Immature natural killer cell (primary cell): ENCODE measurements at regions not wholly inside any gene's neighbourhood (a gene's known extent, or its start where the extent isn't known, plus 50 kb on each side); places are given as distances from the start of the nearest gene placed in this dataset.
A peak's percentile ranks its signal among the peaks of the same experiment; 100 is the strongest.

Experiments
- DNase-seq, 3 donors: peaks; one replicate each; pipeline ENCODE4 v3.0.0; 2022; ENCODE audit warnings: mixed read lengths in 1 of 3
- H3K27ac Mint-ChIP-seq, 6 donors: one replicate each; pipeline ENCODE4 v1.8.0; 2020; ENCODE audit warnings: mixed read lengths in 6 of 6, mild to moderate bottlenecking in 5 of 6, inconsistent platforms in 4 of 6, moderate library complexity in 3 of 6
- H3K27me3 Mint-ChIP-seq, 3 donors: one replicate each; pipeline ENCODE4 v1.8.0; 2020 to 2021; ENCODE audit warnings: low read depth in 3 of 3, mild to moderate bottlenecking in 3 of 3, mixed read lengths in 3 of 3, moderate library complexity in 3 of 3, inconsistent platforms in 1 of 3
- H3K36me3 Mint-ChIP-seq, 3 donors: one replicate each; pipeline ENCODE4 v1.8.0; 2020; ENCODE audit warnings: mixed read lengths in 3 of 3, inconsistent platforms in 2 of 3, mild to moderate bottlenecking in 2 of 3
- H3K4me1 Mint-ChIP-seq, 2 donors: one replicate each; pipeline ENCODE4 v1.8.0; 2020; ENCODE audit warnings: inconsistent platforms in 2 of 2, mild to moderate bottlenecking in 2 of 2, mixed read lengths in 2 of 2, moderate library complexity in 1 of 2
- H3K4me3 Mint-ChIP-seq, 5 donors: one replicate each; pipeline ENCODE4 v1.8.0; 2020; ENCODE audit warnings: mild to moderate bottlenecking in 5 of 5, mixed read lengths in 5 of 5, inconsistent platforms in 3 of 5, moderate library complexity in 3 of 5
- H3K9me3 Mint-ChIP-seq, 6 donors: one replicate each; pipeline ENCODE4 v1.8.0; 2020; ENCODE audit warnings: mild to moderate bottlenecking in 6 of 6, mixed read lengths in 6 of 6, inconsistent platforms in 4 of 6, moderate library complexity in 3 of 6

DNA sequence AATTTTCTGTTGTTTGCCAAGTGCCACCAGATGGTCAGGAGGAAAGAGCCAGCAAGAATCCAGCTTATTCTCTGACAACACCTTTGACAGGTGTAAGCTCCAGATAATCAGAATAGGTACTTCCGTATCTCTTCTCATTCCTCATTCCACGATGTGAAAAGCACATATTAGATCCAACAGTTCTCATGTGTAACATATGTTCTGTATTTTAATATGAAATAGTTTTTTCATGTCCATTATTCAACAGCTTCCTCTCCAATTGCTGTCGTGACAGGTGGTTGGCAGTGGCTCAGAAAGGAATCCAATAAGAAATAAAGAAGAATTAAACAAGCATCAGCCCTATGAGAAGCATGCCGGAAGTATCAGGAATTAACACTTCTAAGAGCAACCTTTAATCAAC is 1624.7 kb downstream of the MRPL39 start:
- no peaks in the 10 kb centered on the region for H3K36me3 Mint-ChIP-seq
- H3K9me3 Mint-ChIP-seq = peaks cover 0 to 12% (median 4%) of the 10 kb centered on the region in 6 donors
- no peak for DNase-seq
- H3K4me3 Mint-ChIP-seq = no peak overlapping the region
- H3K27ac Mint-ChIP-seq = no peak overlapping the region
- H3K4me1 Mint-ChIP-seq = peaks cover 0 to 9% of the 10 kb centered on the region in 2 donors
- H3K27me3 Mint-ChIP-seq = peaks cover 0 to 3% (median 1%) of the 10 kb centered on the region in 3 donors

GRCh38 chr21:23977971-23978370 is 1629.3 kb downstream of the MRPL39 start:
- Mint-ChIP-seq H3K36me3 (no peaks in the 10 kb centered on the region), H3K4me1 (peaks cover 0 to 9% of the 10 kb centered on the region in 2 donors), H3K9me3 (no peaks in the 10 kb centered on the region), H3K27ac (no peak overlapping the region), H3K4me3 (no peak overlapping the region), H3K27me3 (peaks cover 0 to 3% (median 0%) of the 10 kb centered on the region in 3 donors)
- no peak for DNase-seq

- Mint-ChIP-seq H3K27ac (peak overlapping the region; percentile 68 to 93 (median 88)), H3K4me3 (peak overlapping the region; percentile 63 to 80 (median 68)), H3K9me3 (no peaks in the 10 kb centered on the region), H3K36me3 (no peaks in the 10 kb centered on the region), H3K4me1 (peaks cover 21 to 39% of the 10 kb centered on the region in 2 donors), H3K27me3 (no peaks in the 10 kb centered on the region)
- DNase-seq = peak; percentile 73 to 79 (median 75)
These were observed 1638.3 kb downstream of the MRPL39 start for GRCh38 chr21:23968722-23969647.

DNA sequence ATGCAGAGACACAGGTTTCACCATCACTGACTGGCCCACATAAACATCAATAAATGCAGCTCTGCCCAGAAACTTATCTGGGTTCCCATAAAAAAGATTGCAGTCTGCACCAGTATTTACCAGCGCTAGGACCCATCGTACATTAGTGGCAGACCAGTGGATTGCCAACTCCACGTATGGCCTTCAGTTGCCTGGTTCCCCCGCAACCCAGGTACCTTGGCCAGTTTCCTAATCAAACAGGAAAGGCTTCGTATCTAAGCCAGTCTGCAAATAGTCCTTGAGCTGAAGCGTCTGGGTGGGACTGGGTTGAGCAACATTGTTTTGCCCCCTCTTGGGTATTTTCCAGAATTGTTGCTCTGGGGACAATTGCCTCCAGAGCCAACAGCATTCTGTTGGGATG is 1639.3 kb downstream of the MRPL39 start:
- Mint-ChIP-seq H3K36me3 (no peaks in the 10 kb centered on the region), H3K4me3 (peak overlapping the region in 2 of 5 donors; percentile 17 to 75), H3K27me3 (no peaks in the 10 kb centered on the region), H3K27ac (peak overlapping the region in 4 of 6 donors; percentile 29 to 93 (median 56)), H3K4me1 (peaks cover 22 to 39% of the 10 kb centered on the region in 2 donors), H3K9me3 (no peaks in the 10 kb centered on the region)
- DNase-seq = no peak

DNA sequence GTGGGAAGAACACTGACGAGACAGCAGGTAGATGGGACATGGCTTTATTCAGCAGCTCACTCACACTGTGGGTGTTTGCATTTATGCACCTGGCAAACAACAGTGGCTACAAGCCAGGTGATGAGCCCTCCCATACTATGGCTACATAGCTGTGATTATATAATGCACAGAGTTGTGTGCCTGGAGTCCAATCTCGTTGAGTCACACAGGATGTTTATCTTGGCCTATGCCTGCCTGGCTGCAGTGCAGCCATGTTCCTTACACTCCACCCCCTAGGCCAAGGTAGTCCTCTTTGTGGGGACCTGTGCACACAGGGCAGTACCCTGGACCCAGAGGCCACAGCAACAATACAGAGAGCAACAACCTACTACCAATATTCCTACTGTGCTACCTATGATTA is 1643.8 kb downstream of the MRPL39 start:
- Mint-ChIP-seq H3K9me3 (no peaks in the 10 kb centered on the region), H3K27ac (no peak overlapping the region), H3K27me3 (peaks cover 0 to 2% (median 0%) of the 10 kb centered on the region in 3 donors), H3K4me1 (peaks cover 5 to 12% of the 10 kb centered on the region in 2 donors), H3K4me3 (no peak overlapping the region), H3K36me3 (no peaks in the 10 kb centered on the region)
- DNase-seq = no peak

DNA sequence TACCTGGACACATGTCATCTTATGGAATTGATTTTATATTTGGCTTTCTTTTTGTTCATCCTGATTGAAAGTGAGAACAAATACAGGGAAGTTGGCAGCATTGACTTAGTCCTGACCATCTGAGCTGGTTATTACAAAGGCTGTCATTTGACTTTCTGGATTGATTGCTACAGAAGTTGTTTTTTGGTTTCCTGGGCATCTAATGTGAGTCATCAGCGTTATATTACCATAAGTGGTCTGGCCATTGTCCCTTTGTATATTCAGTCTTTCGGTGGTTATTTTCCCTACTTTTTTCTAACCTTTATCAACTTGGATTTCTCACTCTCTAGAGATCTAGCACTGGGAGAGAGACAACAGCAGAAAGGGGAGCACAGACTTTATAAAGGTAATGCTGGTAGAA is 1646.5 kb downstream of the MRPL39 start:
- Mint-ChIP-seq H3K27ac (no peak overlapping the region), H3K27me3 (peaks cover 0 to 2% (median 0%) of the 10 kb centered on the region in 3 donors), H3K4me3 (no peak overlapping the region), H3K4me1 (peaks cover 3 to 11% of the 10 kb centered on the region in 2 donors), H3K9me3 (no peaks in the 10 kb centered on the region), H3K36me3 (no peaks in the 10 kb centered on the region)
- no peak for DNase-seq

DNA sequence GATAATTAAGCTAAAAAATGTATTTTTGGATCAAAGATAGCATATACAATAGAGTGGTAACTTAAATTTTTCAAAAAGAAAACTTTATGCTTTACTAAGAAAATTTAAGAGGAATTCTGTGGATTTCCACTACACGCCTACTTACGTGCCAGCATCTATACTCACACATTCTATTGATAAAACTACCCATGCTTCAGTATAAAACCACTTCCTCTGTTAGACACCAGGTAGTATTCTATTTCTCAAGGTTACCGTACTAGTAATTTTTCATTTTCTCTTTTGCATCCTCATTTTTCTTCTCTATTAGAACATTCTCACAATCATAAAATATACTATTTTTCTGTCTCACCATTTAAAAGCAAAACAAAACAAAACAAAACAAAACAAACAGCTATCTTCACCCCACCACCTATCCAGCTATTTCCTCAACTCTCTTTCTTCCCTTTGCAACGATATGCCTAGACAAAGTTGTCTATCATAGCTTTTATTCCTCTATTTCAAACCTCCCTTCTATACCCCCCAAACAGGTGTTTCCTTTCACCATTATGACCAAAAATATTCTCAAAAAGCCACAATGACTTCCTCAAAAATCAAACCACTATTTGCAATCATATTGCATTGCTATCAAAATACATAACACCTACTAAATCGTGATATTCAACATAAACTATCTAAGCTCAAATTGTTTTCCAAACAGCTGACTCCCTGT is 1652.0 kb downstream of the MRPL39 start:
- Mint-ChIP-seq H3K4me1 (peaks cover 16 to 39% of the 10 kb centered on the region in 2 donors), H3K9me3 (no peaks in the 10 kb centered on the region), H3K4me3 (peak overlapping the region; percentile 5 to 52 (median 18))

GRCh38 chr21:23952269-23952668 is 1655.0 kb downstream of the MRPL39 start:
- no peak overlapping the region for H3K27ac Mint-ChIP-seq
- peaks cover 0 to 2% (median 0%) of the 10 kb centered on the region in 3 donors for H3K27me3 Mint-ChIP-seq
- H3K4me3 Mint-ChIP-seq = no peak overlapping the region
- no peaks in the 10 kb centered on the region for H3K36me3 Mint-ChIP-seq
- no peaks in the 10 kb centered on the region for H3K9me3 Mint-ChIP-seq
- peaks cover 26 to 54% of the 10 kb centered on the region in 2 donors for H3K4me1 Mint-ChIP-seq
- no peak for DNase-seq

More for the DNA sequence above, 1652.0 kb downstream of the MRPL39 start:
- no peak for DNase-seq
- Mint-ChIP-seq H3K27me3 (peaks cover 0 to 2% (median 0%) of the 10 kb centered on the region in 3 donors), H3K27ac (peak overlapping the region in 2 of 6 donors; percentile 4 to 9), H3K36me3 (no peaks in the 10 kb centered on the region)

DNA sequence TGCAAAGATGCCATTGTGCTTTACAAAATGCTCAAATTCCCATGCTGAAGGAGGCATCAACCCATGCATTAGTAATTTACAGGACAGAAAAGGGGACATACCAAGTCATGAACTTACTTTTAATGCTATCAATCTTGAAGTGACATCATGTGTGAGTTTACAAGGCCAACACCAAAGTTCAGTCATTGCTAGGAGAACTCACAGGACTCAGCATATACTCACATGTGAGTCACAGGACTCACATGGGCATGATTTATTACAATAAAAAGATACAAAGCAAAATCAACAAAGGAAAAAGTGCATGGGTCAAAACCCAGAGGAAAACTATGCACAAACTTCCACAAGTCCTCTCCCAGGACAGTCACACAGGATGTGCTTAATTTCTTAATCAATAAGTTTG is 1656.0 kb downstream of the MRPL39 start:
- no peak overlapping the region for H3K27ac Mint-ChIP-seq
- DNase-seq = no peak
- peaks cover 0 to 1% (median 0%) of the 10 kb centered on the region in 6 donors for H3K9me3 Mint-ChIP-seq
- no peaks in the 10 kb centered on the region for H3K36me3 Mint-ChIP-seq
- H3K4me1 Mint-ChIP-seq = peaks cover 25 to 48% of the 10 kb centered on the region in 2 donors
- peaks cover 0 to 2% (median 0%) of the 10 kb centered on the region in 3 donors for H3K27me3 Mint-ChIP-seq
- no peak overlapping the region for H3K4me3 Mint-ChIP-seq

- H3K9me3 Mint-ChIP-seq = peaks cover 0 to 6% (median 0%) of the 10 kb centered on the region in 6 donors
- H3K36me3 Mint-ChIP-seq = no peaks in the 10 kb centered on the region
- no peak for DNase-seq
- peaks cover 0 to 2% (median 0%) of the 10 kb centered on the region in 3 donors for H3K27me3 Mint-ChIP-seq
- peaks cover 21 to 39% of the 10 kb centered on the region in 2 donors for H3K4me1 Mint-ChIP-seq
- H3K27ac Mint-ChIP-seq = peak overlapping the region in 1 of 6 donors; percentile 68
- H3K4me3 Mint-ChIP-seq = peak overlapping the region in 3 of 5 donors; percentile 5 to 40 (median 10)
These were observed 1656.9 kb downstream of the MRPL39 start for GRCh38 chr21:23950344-23950743.

DNA sequence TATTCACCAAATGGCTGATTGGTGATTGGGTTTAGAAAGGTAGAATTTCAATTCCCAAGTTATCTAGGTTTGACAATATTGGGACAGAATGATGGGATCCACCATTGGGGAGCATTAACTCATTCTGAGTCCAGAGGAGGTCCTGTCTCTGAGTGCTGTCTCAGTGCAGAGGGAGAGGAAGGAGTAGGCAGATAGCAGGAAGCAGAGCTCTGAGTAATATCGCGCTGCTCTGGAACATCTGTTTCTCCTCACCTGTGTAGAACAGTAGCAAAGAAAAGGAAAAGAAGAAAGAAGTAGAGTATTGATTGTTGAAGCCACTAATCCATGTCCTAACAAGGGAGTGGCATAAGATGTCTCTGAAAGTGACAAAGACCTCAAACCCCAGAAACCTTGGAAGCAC is 1657.8 kb downstream of the MRPL39 start:
- Mint-ChIP-seq H3K4me1 (peaks cover 18 to 30% of the 10 kb centered on the region in 2 donors), H3K36me3 (no peaks in the 10 kb centered on the region), H3K4me3 (peak overlapping the region in 2 of 5 donors; percentile 19 to 30), H3K9me3 (peaks cover 0 to 8% (median 0%) of the 10 kb centered on the region in 6 donors), H3K27ac (no peak overlapping the region), H3K27me3 (peaks cover 0 to 2% (median 0%) of the 10 kb centered on the region in 3 donors)
- no peak for DNase-seq

DNA sequence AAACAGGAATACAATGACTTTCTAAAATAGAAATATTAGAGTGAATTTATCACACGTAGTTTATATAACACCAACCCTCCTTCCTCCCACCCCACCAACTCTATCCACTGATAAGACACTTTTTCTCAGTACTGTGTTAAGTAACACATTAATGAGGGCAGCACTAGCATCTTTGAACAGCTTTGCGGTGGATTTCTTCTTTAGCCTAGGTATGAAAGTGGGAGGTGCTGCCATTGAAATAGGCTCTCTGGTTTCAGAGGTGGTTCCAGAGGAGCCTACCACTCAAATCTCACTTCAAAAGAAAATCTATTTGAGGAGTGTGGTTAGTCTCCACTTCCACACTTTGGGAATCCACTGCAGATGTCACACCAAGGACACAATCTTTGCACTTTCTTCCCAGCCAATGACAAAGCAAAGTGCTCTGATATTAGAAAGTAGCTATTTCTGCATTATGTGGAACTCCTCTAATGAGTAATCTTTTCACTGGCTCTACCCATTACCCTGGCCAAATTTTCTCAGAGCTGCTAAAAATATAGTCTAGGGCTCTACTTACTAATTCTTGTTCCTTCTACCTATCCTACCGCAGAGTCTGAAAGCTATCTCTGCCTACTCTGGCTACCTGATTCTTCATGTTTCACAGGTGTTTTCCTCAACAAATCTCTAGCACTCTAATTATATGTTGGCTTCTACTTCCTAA is 1667.8 kb downstream of the MRPL39 start:
- Mint-ChIP-seq H3K4me3 (no peak overlapping the region), H3K27me3 (no peaks in the 10 kb centered on the region), H3K36me3 (no peaks in the 10 kb centered on the region), H3K4me1 (peaks cover 0 to 4% of the 10 kb centered on the region in 2 donors), H3K27ac (no peak overlapping the region), H3K9me3 (peaks cover 0 to 7% (median 0%) of the 10 kb centered on the region in 6 donors)
- DNase-seq = no peak

GRCh38 chr21:23936991-23937390 is 1670.3 kb downstream of the MRPL39 start:
- H3K27me3 Mint-ChIP-seq = no peaks in the 10 kb centered on the region
- peaks cover 0 to 14% (median 0%) of the 10 kb centered on the region in 6 donors for H3K9me3 Mint-ChIP-seq
- no peaks in the 10 kb centered on the region for H3K36me3 Mint-ChIP-seq
- H3K4me3 Mint-ChIP-seq = no peak overlapping the region
- H3K4me1 Mint-ChIP-seq = peaks cover 0 to 4% of the 10 kb centered on the region in 2 donors
- H3K27ac Mint-ChIP-seq = no peak overlapping the region
- no peak for DNase-seq
